HCT116 (cell line): ENCODE measurements at regions not wholly inside any gene's neighbourhood (a gene's known extent, or its start where the extent isn't known, plus 50 kb on each side); places are given as distances from the start of the nearest gene placed in this dataset.

Experiments
- ATAC-seq: fragments of 200-7000 bp; cut with Tn5 transposase; 2 replicates; pipeline ENCODE4 v1.9.1; 2020; ENCODE audit warnings: mild to moderate bottlenecking, moderate library complexity
- BruUV-seq: library from RNA; stranded (reverse); fragments of 400-500 nt; replicated peaks from 2 replicates; lab custom pipeline; 2021; lab: Mats Ljungman, UMichigan
- CTCF ChIA-PET: fragments of 300-600 bp; sonication (Branson Sonifier 250); formaldehyde crosslinking; loops from one replicate; lab custom pipeline; 2021; ENCODE audit warnings: antibody characterized with exemption; lab: Charles Lee
- POLR2A ChIA-PET: fragments of 300-600, 350-600 bp; sonication (Branson Sonifier 250); formaldehyde crosslinking; loops from one replicate; lab custom pipeline; 2021; ENCODE audit warnings: antibody characterized with exemption; lab: Charles Lee
- RAD21 ChIA-PET, 2 experiments: fragments of 300-600 bp; sonication (Branson Sonifier 250); formaldehyde crosslinking; loops; one replicate each; lab custom pipeline; 2023; ENCODE audit warnings: low total read pairs in 2 of 2; ENCODE audit not compliant: uncharacterized antibody in 2 of 2, unreplicated experiment in 2 of 2, low non-redundant PET in 1 of 2; lab: Charles Lee
- DNase-seq: peaks from one replicate; pipeline ENCODE4 v3.0.0-alpha.2; 2010; ENCODE audit warnings: low read depth, low spot score
- H2AFZ ChIP-seq: fragments of 200-600 bp; shearing (Covaris generic), sonication (generic); 2 replicates; pipeline ENCODE4 v1.6.1; 2017; ENCODE audit warnings: low read depth, mixed run types, mixed read lengths, antibody characterized with exemption, low read length; ENCODE audit not compliant: poor library complexity, severe bottlenecking
- H3K27ac ChIP-seq: 2 replicates; pipeline ENCODE4 v1.5.1; 2012; ENCODE audit warnings: low read depth, low read length
- H3K27me3 ChIP-seq: fragments of 200-600 bp; sonication (generic); 2 replicates; pipeline ENCODE4 v1.6.1; 2016; ENCODE audit warnings: mixed run types, low read length, mixed read lengths; ENCODE audit not compliant: insufficient read depth
- H3K36me3 ChIP-seq, 2 experiments: fragments of 200-500 bp in 1 of 2; fragments of 200-600 bp in 1 of 2; sonication (Bioruptor generic) in 1 of 2; sonication (generic) in 1 of 2; 2 replicates each; pipeline versions ENCODE4 v1.5.1 to v1.6.1; 2014 to 2016; ENCODE audit warnings: low read length in 2 of 2, inconsistent platforms in 1 of 2, mixed read lengths in 1 of 2, mixed run types in 1 of 2; ENCODE audit not compliant: insufficient read depth in 2 of 2, control insufficient read depth in 1 of 2
- H3K4me1 ChIP-seq, 2 experiments: fragments of 200-600 bp in 1 of 2; sonication (generic) in 1 of 2; 2 replicates each; pipeline versions ENCODE4 v1.5.1 to v1.6.1; 2012 to 2017; ENCODE audit warnings: low read length in 2 of 2, inconsistent platforms in 1 of 2, mild to moderate bottlenecking in 1 of 2, mixed read lengths in 1 of 2, mixed run types in 1 of 2, moderate library complexity in 1 of 2; ENCODE audit not compliant: insufficient read depth in 2 of 2, control insufficient read depth in 1 of 2
- H3K4me2 ChIP-seq: fragments of 200-600 bp; sonication (generic); 2 replicates; pipeline ENCODE4 v1.6.1; 2017; ENCODE audit warnings: mixed run types, low read length, mixed read lengths
- H3K4me3 ChIP-seq, 2 experiments: fragments of 200-600 bp in 1 of 2; sonication (generic) in 1 of 2; replicated peaks in 1 of 2; 2 replicates each; pipeline ENCODE4 v1.5.1; 2011 to 2016; ENCODE audit warnings: low read length in 2 of 2, control low read depth in 1 of 2, low read depth in 1 of 2, mild to moderate bottlenecking in 1 of 2, mixed read lengths in 1 of 2, mixed run types in 1 of 2
- H3K79me2 ChIP-seq: fragments of 200-600 bp; sonication (generic); 2 replicates; pipeline ENCODE4 v1.6.1; 2017; ENCODE audit warnings: mild to moderate bottlenecking, mixed run types, low read length, moderate library complexity, mixed read lengths; ENCODE audit not compliant: insufficient read depth
- H3K9ac ChIP-seq: fragments of 200-600 bp; sonication (generic); 2 replicates; pipeline ENCODE4 v1.6.1; 2016; ENCODE audit warnings: low read length, mixed read lengths
- H3K9me2 ChIP-seq: fragments of 200-600 bp; sonication (generic), shearing (Covaris generic); 2 replicates; pipeline ENCODE4 v1.6.1; 2017; ENCODE audit warnings: mixed run types, mild to moderate bottlenecking, moderate library complexity; ENCODE audit not compliant: insufficient read depth
- H3K9me3 ChIP-seq, 2 experiments: fragments of 200-500 bp in 1 of 2; fragments of 200-600 bp in 1 of 2; sonication (Bioruptor generic) in 1 of 2; sonication (generic) in 1 of 2; 2 replicates each; pipeline ENCODE4 v1.6.1; 2014 to 2017; ENCODE audit warnings: low read length in 2 of 2, mixed read lengths in 2 of 2, inconsistent platforms in 1 of 2, low read depth in 1 of 2, mild to moderate bottlenecking in 1 of 2, mixed run types in 1 of 2, moderate library complexity in 1 of 2; ENCODE audit not compliant: control insufficient read depth in 1 of 2, insufficient read depth in 1 of 2
- H4K20me1 ChIP-seq: fragments of 200-600 bp; sonication (generic), shearing (Covaris generic); 2 replicates; pipeline ENCODE4 v1.6.1; 2017; ENCODE audit warnings: mixed run types, mild to moderate bottlenecking, moderate library complexity; ENCODE audit not compliant: insufficient read depth
- CBX3 ChIP-seq: IDR thresholded peaks from 2 replicates; pipeline ENCODE4 v1.6.1; 2012; ENCODE audit warnings: low read depth
- CEBPB ChIP-seq: IDR thresholded peaks from 2 replicates; pipeline ENCODE4 v1.6.1; 2012; ENCODE audit warnings: low read depth
- POLR2A ChIP-seq: IDR thresholded peaks from 2 replicates; pipeline ENCODE4 v1.7.0; 2011; ENCODE audit warnings: borderline replicate concordance; ENCODE audit not compliant: insufficient read depth, insufficient read length; ENCODE audit errors: extremely low read depth
- RAD21 ChIP-seq: IDR thresholded peaks from 2 replicates; pipeline ENCODE4 v1.6.1; 2012; ENCODE audit warnings: low read depth, mild to moderate bottlenecking
- SIN3A ChIP-seq: IDR thresholded peaks from 2 replicates; pipeline ENCODE4 v1.6.1; 2012; ENCODE audit warnings: low read depth
- YY1 ChIP-seq: IDR thresholded peaks from 2 replicates; pipeline ENCODE4 v1.6.1; 2011; ENCODE audit warnings: low read length, low read depth, moderate library complexity, mild to moderate bottlenecking; ENCODE audit not compliant: insufficient replicate concordance; ENCODE audit errors: extremely low read depth
- intact Hi-C: fragments of 100-400 bp; cut with micrococcal nuclease; formaldehyde crosslinking; loops from 2 replicates; pipeline ENCODE4 v1.10.0; 2022

DNA sequence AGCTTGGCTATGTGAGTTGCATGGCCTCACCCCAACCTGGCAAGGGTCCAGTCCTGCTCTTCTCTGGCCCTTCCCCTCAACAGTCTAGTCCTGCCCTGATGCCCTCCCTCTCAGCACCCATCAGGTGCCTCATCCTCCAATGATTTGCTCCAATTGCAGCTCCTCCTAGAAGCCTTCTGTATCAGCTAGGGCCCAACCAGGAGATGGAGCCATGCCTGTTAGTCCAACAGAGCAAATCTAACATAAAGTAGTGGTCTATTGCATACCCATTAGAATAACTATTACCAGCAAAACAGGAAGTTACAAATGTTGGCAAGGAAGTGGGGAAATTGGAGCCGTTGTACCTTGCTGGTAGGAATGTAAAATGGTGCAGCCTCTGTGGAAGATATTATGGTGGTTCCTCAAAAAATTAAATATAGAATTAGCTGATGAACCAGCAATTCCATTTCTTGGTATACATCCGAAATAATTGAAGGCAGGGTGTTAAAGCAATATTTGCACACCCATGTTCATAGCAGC lies 163.5 kb downstream of the VRK1 start:
- ATAC-seq (no peak), DNase-seq (no peak)
- H3K36me3 ChIP-seq = no peaks in the 10 kb centered on the region
- BruUV-seq = no TSS peak
- H3K9me3 ChIP-seq = no peaks in the 10 kb centered on the region
- peaks cover 0 to 4% of the 10 kb centered on the region in 2 experiments; a peak in 1 of 4 replicates for H3K4me1 ChIP-seq
- no peak overlapping the region for H3K27ac ChIP-seq
- no peak overlapping the region for H3K4me2 ChIP-seq
- ChIA-PET RAD21 (no interaction called here), POLR2A (no interaction called here), CTCF (no interaction called here)
- no peaks in the 10 kb centered on the region for H3K9me2 ChIP-seq
- TF ChIP-seq SIN3A (no peak), CBX3 (no peak), POLR2A (no peak), CEBPB (no peak)
- no peaks in the 10 kb centered on the region for H4K20me1 ChIP-seq
- no peaks in the 10 kb centered on the region for H3K79me2 ChIP-seq
- no peak overlapping the region for H3K4me3 ChIP-seq
- no peaks in the 10 kb centered on the region for H3K27me3 ChIP-seq
- intact Hi-C loops = no loop called here
- no peak overlapping the region for H3K9ac ChIP-seq
- H2AFZ ChIP-seq = no peak overlapping the region

DNA sequence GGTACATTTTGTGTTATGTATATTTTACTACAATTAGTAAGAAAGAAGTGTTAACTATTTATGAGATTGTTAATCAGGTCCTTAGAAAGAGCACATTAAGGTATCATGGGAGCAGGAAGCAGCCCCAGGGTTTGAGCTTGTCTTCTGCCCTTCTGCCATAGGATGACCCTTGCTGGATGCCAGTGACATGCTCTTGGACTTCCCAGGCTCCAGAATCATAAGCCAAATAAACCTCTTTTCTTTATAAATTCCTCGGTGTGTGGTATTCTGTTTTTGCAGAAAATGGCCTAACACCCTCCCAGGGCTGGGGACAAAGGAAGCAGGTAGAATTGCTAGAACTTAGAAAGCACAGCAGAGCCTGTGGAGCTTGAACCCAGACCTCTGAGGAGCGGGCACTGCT lies 164.7 kb downstream of the VRK1 start:
- no peak overlapping the region for H3K4me3 ChIP-seq
- CTCF ChIA-PET = no interaction called here
- H3K36me3 ChIP-seq = 0 out of 4 replicates have a peak, but pooled peaks cover 0 to 5% of the 10 kb centered on the region in 2 experiments
- POLR2A ChIA-PET = no interaction called here
- H2AFZ ChIP-seq = no peak overlapping the region
- no TSS peak for BruUV-seq
- H3K79me2 ChIP-seq = no peaks in the 10 kb centered on the region
- H3K27me3 ChIP-seq = no peaks in the 10 kb centered on the region
- no peak overlapping the region for H3K9ac ChIP-seq
- H3K27ac ChIP-seq = no peak overlapping the region
- RAD21 ChIA-PET = no interaction called here
- H3K9me3 ChIP-seq = no peaks in the 10 kb centered on the region
- peaks cover 0 to 4% of the 10 kb centered on the region in 2 experiments; a peak in 1 of 4 replicates for H3K4me1 ChIP-seq
- intact Hi-C loops = no loop called here
- no peaks in the 10 kb centered on the region for H4K20me1 ChIP-seq
- H3K4me2 ChIP-seq = no peak overlapping the region
- H3K9me2 ChIP-seq = no peaks in the 10 kb centered on the region
- DNase-seq = no peak
- ATAC-seq = no peak
- TF ChIP-seq POLR2A (no peak), RAD21 (no peak), YY1 (no peak)
